HepG2 (cell line): ENCODE measurements at regions not wholly inside any gene's neighbourhood (a gene's known extent, or its start where the extent isn't known, plus 50 kb on each side); places are given as distances from the start of the nearest gene placed in this dataset.

ENCODE experiments used
- ATAC-seq: fragments of 200-7000 bp; cut with Tn5 transposase; 3 replicates; pipeline ENCODE4 v1.9.1; 2020; ENCODE audit warnings: mild to moderate bottlenecking, moderate library complexity
- BruUV-seq: library from RNA; stranded (reverse); fragments of 400-500 nt; replicated peaks from 2 replicates; lab custom pipeline; 2021; lab: Mats Ljungman, UMichigan
- CTCF ChIA-PET: fragments of 300-600 bp; formaldehyde crosslinking; extraction: SDS; loops from one replicate; lab custom pipeline; 2021; ENCODE audit warnings: low total read pairs, inconsistent platforms, low intra/inter-chr PET ratio; lab: Yijun Ruan, JAX
- POLR2A ChIA-PET: fragments of 350-600 bp; sonication (Branson Sonifier 250); formaldehyde crosslinking; loops from one replicate; lab custom pipeline; 2020; ENCODE audit warnings: antibody characterized with exemption, inconsistent platforms; lab: Yijun Ruan, JAX
- DNase-seq: peaks from one replicate; pipeline ENCODE4 v3.0.0-alpha.2; 2015; ENCODE audit warnings: low spot score
- FAIRE-seq: peaks from 3 replicates; lab custom pipeline; 2011; peaks lifted over from hg19 to GRCh38; lab: Jason Lieb, UNC
- H2AFZ ChIP-seq: one replicate; pipeline ENCODE4 v1.6.1; 2011; ENCODE audit warnings: low read length, inconsistent platforms
- H3K27ac ChIP-seq: fragments of 300-600 bp; 3 replicates; pipeline ENCODE4 v1.8.0; 2011; ENCODE audit warnings: mixed run types, mild to moderate bottlenecking, mixed read lengths, low read length, inconsistent platforms; ENCODE audit not compliant: insufficient read depth; ENCODE audit errors: extremely low read length
- H3K27me3 ChIP-seq, 2 experiments: fragments of 200-600 bp in 1 of 2; 2 replicates in 1 of 2; 3 replicates in 1 of 2; pipeline versions ENCODE4 v1.6.0 to v1.8.0; 2011; ENCODE audit warnings: low read length in 2 of 2, mild to moderate bottlenecking in 2 of 2, moderate library complexity in 2 of 2, inconsistent platforms in 1 of 2; ENCODE audit not compliant: insufficient read depth in 2 of 2, control insufficient read depth in 1 of 2
- H3K36me3 ChIP-seq, 2 experiments: fragments of 200-600 bp in 1 of 2; replicated peaks in 1 of 2; 2 replicates in 1 of 2; 3 replicates in 1 of 2; pipeline versions ENCODE4 v1.5.1 to v1.8.0; 2011; ENCODE audit warnings: low read length in 2 of 2, inconsistent platforms in 1 of 2; ENCODE audit not compliant: insufficient read depth in 2 of 2, control insufficient read depth in 1 of 2
- H3K4me1 ChIP-seq: 2 replicates; pipeline ENCODE4 v1.5.1; 2012; ENCODE audit warnings: low read length, inconsistent platforms; ENCODE audit not compliant: insufficient read depth
- H3K4me2 ChIP-seq: 2 replicates; pipeline ENCODE4 v1.6.0; 2011; ENCODE audit warnings: low read depth, low read length, inconsistent platforms
- H3K4me3 ChIP-seq, 3 experiments: fragments of 200-600 bp in 1 of 3; sonication (generic), shearing (Covaris generic) in 1 of 3; replicated peaks in 1 of 3; 2 replicates each; pipeline ENCODE4 v1.5.1; 2011 to 2016; ENCODE audit warnings: low read length in 3 of 3, inconsistent platforms in 2 of 3, low read depth in 2 of 3, mild to moderate bottlenecking in 2 of 3, control low read depth in 1 of 3, mixed read lengths in 1 of 3; ENCODE audit not compliant: insufficient read depth in 1 of 3
- H3K79me2 ChIP-seq: one replicate; pipeline ENCODE4 v1.6.1; 2011; ENCODE audit warnings: low read length, inconsistent platforms; ENCODE audit not compliant: insufficient read depth
- H3K9ac ChIP-seq: 2 replicates; pipeline ENCODE4 v1.6.0; 2011; ENCODE audit warnings: mild to moderate bottlenecking, low read depth, low read length, inconsistent platforms; ENCODE audit not compliant: insufficient read depth
- H3K9me3 ChIP-seq: 2 replicates; pipeline ENCODE4 v1.5.1; 2012; ENCODE audit warnings: mild to moderate bottlenecking, low read length
- H4K20me1 ChIP-seq: 2 replicates; pipeline ENCODE4 v1.6.0; 2011; ENCODE audit warnings: inconsistent platforms, mild to moderate bottlenecking, low read length, moderate library complexity; ENCODE audit not compliant: insufficient read depth
- ATF7 ChIP-seq, 2 experiments: fragments of 450-650 bp in 1 of 2; sonication (generic) in 1 of 2; formaldehyde crosslinking in 1 of 2; IDR thresholded peaks; 2 replicates each; pipeline versions ENCODE4 v1.4.0 to v1.6.1; 2016 to 2020; ENCODE audit warnings: antibody characterized with exemption in 1 of 2, mild to moderate bottlenecking in 1 of 2, missing genetic modification reagents in 1 of 2
- IRF9 ChIP-seq: sonication (generic); formaldehyde crosslinking; IDR thresholded peaks from 2 replicates; pipeline ENCODE4 v1.8.0; 2022; ENCODE audit warnings: missing genetic modification reagents, mild to moderate bottlenecking, borderline replicate concordance
- ISL2 ChIP-seq: sonication (generic); formaldehyde crosslinking; IDR thresholded peaks from 2 replicates; pipeline ENCODE4 v1.5.0; 2020; ENCODE audit warnings: missing genetic modification reagents
- SMAD3 ChIP-seq: sonication (generic); formaldehyde crosslinking; IDR thresholded peaks from 2 replicates; pipeline ENCODE4 v1.4.0; 2020; ENCODE audit warnings: missing genetic modification reagents
- SOX13 ChIP-seq, 3 experiments: fragments of 450-650 bp in 1 of 3; sonication (generic) in 1 of 3; formaldehyde crosslinking in 1 of 3; IDR thresholded peaks in 2 of 3; conservative IDR thresholded peaks in 1 of 3; 2 replicates each; pipeline versions ENCODE4 v1.5.0 to v1.6.1; 2016 to 2020; ENCODE audit warnings: antibody characterized with exemption in 1 of 3, mild to moderate bottlenecking in 1 of 3, missing compliant biosample characterization in 1 of 3, missing genetic modification reagents in 1 of 3, moderate library complexity in 1 of 3
- XBP1 ChIP-seq: sonication (generic); formaldehyde crosslinking; IDR thresholded peaks from 2 replicates; pipeline ENCODE4 v1.5.0; 2020; ENCODE audit warnings: missing genetic modification reagents
- ZNF530 ChIP-seq: sonication (generic); formaldehyde crosslinking; IDR thresholded peaks from 2 replicates; pipeline ENCODE4 v1.5.0; 2020; ENCODE audit warnings: low read depth, mild to moderate bottlenecking, missing genetic modification reagents
- ZNF543 ChIP-seq: sonication (generic); formaldehyde crosslinking; IDR thresholded peaks from 2 replicates; pipeline ENCODE4 v1.4.0; 2020; ENCODE audit warnings: mild to moderate bottlenecking, missing genetic modification reagents
- WGBS: methylation state at CpG from one replicate; pipeline ENCODE4 v1.1.6; 2017; ENCODE audit warnings: low lambda C conversion rate; 5-methylcytosine and 5-hydroxymethylcytosine counted together
- in situ Hi-C: cut with HindIII; loops from 2 replicates; pipeline ENCODE4 v1.10.0; 2017; ENCODE audit warnings: low pct_unique_long_range_greater_than_20kb; ENCODE audit not compliant: extremely low pct_ligation_motif_present
- intact Hi-C: fragments of 100-400 bp; cut with micrococcal nuclease; formaldehyde crosslinking; loops from one replicate; pipeline ENCODE4 v1.10.0; 2022; ENCODE audit not compliant: unreplicated experiment

- no peaks in the 10 kb centered on the region for H3K79me2 ChIP-seq
- H3K4me3 ChIP-seq: no peak overlapping the region
- ChIA-PET CTCF (no interaction called here), POLR2A (no interaction called here)
- 83% methylated on average over 1 of the region's 1 CpG for WGBS
- H3K4me2 ChIP-seq: no peak overlapping the region
- no peaks in the 10 kb centered on the region for H3K4me1 ChIP-seq
- ATAC-seq (no peak), FAIRE-seq (no peak), DNase-seq (no peak)
- BruUV-seq: no TSS peak
- no peaks in the 10 kb centered on the region for H3K36me3 ChIP-seq
- no peaks in the 10 kb centered on the region for H3K9me3 ChIP-seq
- H3K27ac ChIP-seq: no peak overlapping the region
- no peaks in the 10 kb centered on the region for H3K27me3 ChIP-seq
- in situ Hi-C loops (no loop called here), intact Hi-C loops (no loop called here)
- no peak overlapping the region for H3K9ac ChIP-seq
- H4K20me1 ChIP-seq: no peaks in the 10 kb centered on the region
- TF ChIP-seq ZNF543 (CRISPR knock-in tag) (no peak), ISL2 (no peak), IRF9 (CRISPR knock-in tag) (no peak), XBP1 (no peak), ZNF530 (no peak)
- no peak overlapping the region for H2AFZ ChIP-seq
Observed at GRCh38 chr11:77529685-77530084, 55.8 kb upstream of the PAK1 start.

- 40% methylated on average over 4 of the region's 4 CpGs for WGBS
- intact Hi-C loops: no loop called here
- POLR2A ChIA-PET: no interaction called here
- no peak for TF ChIP-seq SMAD3
- peak; percentile 57; the same call in 1 of the 2 replicates for TF ChIP-seq ATF7 (IDR thresholded peaks at IDR 0.05)
- no peak for TF ChIP-seq ATF7 (CRISPR knock-in tag; IDR thresholded peaks at IDR 0.05)
- no peak for TF ChIP-seq SOX13 (IDR thresholded peaks at IDR 0.05)
- TF ChIP-seq SOX13 (CRISPR knock-in tag; conservative IDR thresholded peaks at IDR 0.05 in 1 of 2, IDR thresholded peaks at IDR 0.05 in 1 of 2): peak in 1 of 2 experiments; percentile 21; a peak in 1 of 4 replicates
- no peaks in the 10 kb centered on the region for H3K9me3 ChIP-seq
- no peak overlapping the region for H3K9ac ChIP-seq
- H3K79me2 ChIP-seq: no peaks in the 10 kb centered on the region
- H3K4me3 ChIP-seq: no peak overlapping the region
- no peak overlapping the region for H2AFZ ChIP-seq
- no peak for DNase-seq
- no peak for ATAC-seq
- H3K4me2 ChIP-seq: no peak overlapping the region
- BruUV-seq: no TSS peak
- no peak for FAIRE-seq
- no peaks in the 10 kb centered on the region for H3K27me3 ChIP-seq
- H3K4me1 ChIP-seq: no peaks in the 10 kb centered on the region
- in situ Hi-C loops: no loop called here
- CTCF ChIA-PET: no interaction called here
- no peaks in the 10 kb centered on the region for H4K20me1 ChIP-seq
- no peaks in the 10 kb centered on the region for H3K36me3 ChIP-seq
- H3K27ac ChIP-seq: no peak overlapping the region
Observed at GRCh38 chr11:77525455-77526091, 51.7 kb upstream of the PAK1 start.
